Endothelial cell of umbilical vein (primary cell): ENCODE measurements at regions not wholly inside any gene's neighbourhood (a gene's known extent, or its start where the extent isn't known, plus 50 kb on each side); places are given as distances from the start of the nearest gene placed in this dataset.

ENCODE experiments used
- EZH2 ChIP-seq: IDR thresholded peaks from 2 replicates; pipeline ENCODE4 v1.6.1; 2012; ENCODE audit warnings: borderline replicate concordance, low read depth, mild to moderate bottlenecking, moderate library complexity, low read length, inconsistent platforms; ENCODE audit not compliant: severe bottlenecking
- JUN ChIP-seq: IDR thresholded peaks from 2 replicates; pipeline ENCODE4 v1.6.1; 2011; ENCODE audit warnings: borderline replicate concordance, low read depth; ENCODE audit not compliant: insufficient read length, insufficient read depth
- POLR2A ChIP-seq: IDR thresholded peaks from 2 replicates; pipeline ENCODE4 v1.6.1; 2012; ENCODE audit warnings: low read depth, mild to moderate bottlenecking, control low read depth, low read length
- POLR2AphosphoS5 ChIP-seq: IDR thresholded peaks from 2 replicates; pipeline ENCODE4 v1.6.1; 2012; ENCODE audit warnings: low read depth, mild to moderate bottlenecking, control low read depth, low read length, moderate library complexity; ENCODE audit not compliant: insufficient read depth
- TF ChIP-seq, protein P1 (sequence below), 2 donors: IDR thresholded peaks; 1 replicate in 1 of 2; 2 replicates in 1 of 2; pipeline ENCODE4 v1.5.1; 2011; ENCODE audit warnings: low read length in 2 of 2, mild to moderate bottlenecking in 2 of 2, moderate library complexity in 2 of 2, control low read depth in 1 of 2, inconsistent platforms in 1 of 2, low read depth in 1 of 2; ENCODE audit not compliant: insufficient read depth in 1 of 2; ENCODE audit errors: extremely low read depth in 1 of 2

DNA sequence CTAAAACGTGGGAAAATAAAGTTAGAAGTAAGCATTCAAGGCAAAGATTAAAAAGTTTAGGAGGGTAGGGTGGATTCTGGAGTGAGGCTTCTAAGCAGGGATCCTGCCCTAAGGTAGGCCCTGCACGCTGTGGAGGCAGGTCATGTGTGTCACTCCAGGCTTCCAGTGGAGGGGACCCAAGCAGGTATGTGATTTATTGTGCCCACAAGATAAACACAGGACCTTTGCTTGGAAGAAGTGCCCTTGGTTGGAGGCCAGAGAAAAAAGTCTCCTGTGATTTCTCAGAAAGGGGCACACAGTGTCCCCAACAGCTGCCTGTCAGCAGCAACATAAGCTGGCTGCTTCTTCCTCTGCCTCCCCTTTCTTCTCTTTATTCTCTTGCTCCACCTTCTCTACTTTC lies 110.8 kb downstream of the FOXD2 start:
- TF ChIP-seq POLR2A, result no peak
- TF ChIP-seq, protein P1, sequence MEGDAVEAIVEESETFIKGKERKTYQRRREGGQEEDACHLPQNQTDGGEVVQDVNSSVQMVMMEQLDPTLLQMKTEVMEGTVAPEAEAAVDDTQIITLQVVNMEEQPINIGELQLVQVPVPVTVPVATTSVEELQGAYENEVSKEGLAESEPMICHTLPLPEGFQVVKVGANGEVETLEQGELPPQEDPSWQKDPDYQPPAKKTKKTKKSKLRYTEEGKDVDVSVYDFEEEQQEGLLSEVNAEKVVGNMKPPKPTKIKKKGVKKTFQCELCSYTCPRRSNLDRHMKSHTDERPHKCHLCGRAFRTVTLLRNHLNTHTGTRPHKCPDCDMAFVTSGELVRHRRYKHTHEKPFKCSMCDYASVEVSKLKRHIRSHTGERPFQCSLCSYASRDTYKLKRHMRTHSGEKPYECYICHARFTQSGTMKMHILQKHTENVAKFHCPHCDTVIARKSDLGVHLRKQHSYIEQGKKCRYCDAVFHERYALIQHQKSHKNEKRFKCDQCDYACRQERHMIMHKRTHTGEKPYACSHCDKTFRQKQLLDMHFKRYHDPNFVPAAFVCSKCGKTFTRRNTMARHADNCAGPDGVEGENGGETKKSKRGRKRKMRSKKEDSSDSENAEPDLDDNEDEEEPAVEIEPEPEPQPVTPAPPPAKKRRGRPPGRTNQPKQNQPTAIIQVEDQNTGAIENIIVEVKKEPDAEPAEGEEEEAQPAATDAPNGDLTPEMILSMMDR (IDR thresholded peaks at IDR 0.05; ENCODE audit: extremely low read depth in 1 of 2, insufficient read depth in 1 of 2, low read depth in 1 of 2, low read length in 2 of 2), result no peak
- TF ChIP-seq EZH2, result no peak
- TF ChIP-seq POLR2AphosphoS5, result no peak
- TF ChIP-seq JUN, result no peak
